Esophagus muscularis mucosa (tissue), 4 donors: ENCODE measurements at regions not wholly inside any gene's neighbourhood (a gene's known extent, or its start where the extent isn't known, plus 50 kb on each side); places are given as distances from the start of the nearest gene placed in this dataset.

Experiments
- EP300 ChIP-seq: sonication (generic); formaldehyde crosslinking; IDR thresholded peaks from one replicate; pipeline ENCODE4 v1.6.1; 2017; ENCODE audit warnings: antibody characterized with exemption
- POLR2A ChIP-seq: fragments of 450-650 bp; IDR thresholded peaks from one replicate; pipeline ENCODE4 v1.6.1; 2017; ENCODE audit warnings: antibody characterized with exemption, moderate library complexity, mild to moderate bottlenecking, low read depth
- POLR2AphosphoS5 ChIP-seq, 2 donors: sonication (generic); formaldehyde crosslinking; IDR thresholded peaks; one replicate each; pipeline ENCODE4 v1.6.1; 2017; ENCODE audit warnings: antibody characterized with exemption in 2 of 2
- TF ChIP-seq, protein P1 (sequence below), 3 experiments: fragments of 200-600 bp in 2 of 3; fragments of 450-650 bp in 1 of 3; sonication (generic) in 2 of 3; IDR thresholded peaks; one replicate each; pipeline ENCODE4 v1.5.1; 2017 to 2019; ENCODE audit warnings: antibody characterized with exemption in 3 of 3, mild to moderate bottlenecking in 2 of 3, moderate library complexity in 1 of 3

DNA sequence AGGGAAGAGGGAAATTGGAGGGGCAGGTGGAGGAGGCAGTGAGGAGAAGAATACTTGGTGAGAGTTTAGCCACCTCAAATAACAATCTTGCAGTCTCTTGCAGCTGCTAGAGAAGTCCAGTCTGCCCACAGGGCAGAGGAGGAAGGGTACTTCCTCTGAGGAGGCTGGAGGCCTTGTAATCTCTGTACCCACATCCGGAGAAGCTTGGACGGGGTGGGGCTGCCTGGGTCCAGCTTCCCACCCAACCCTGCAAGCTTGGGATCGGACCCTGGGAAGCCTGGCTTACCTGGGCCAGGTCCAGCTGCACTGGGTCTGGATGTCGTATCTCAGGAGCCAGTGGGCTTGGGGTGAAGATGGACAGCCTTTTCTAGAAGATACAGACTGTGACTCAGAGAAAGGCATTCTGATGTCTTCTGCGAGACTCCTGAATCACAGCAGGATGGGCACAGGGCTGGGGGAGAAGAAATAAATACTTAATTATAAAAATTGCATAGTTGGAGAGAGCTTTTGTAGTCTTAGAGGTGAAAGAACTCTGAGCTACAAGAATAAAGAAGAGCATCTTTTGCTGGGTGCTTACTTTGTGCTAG is 111.8 kb upstream of the JUN start:
- TF ChIP-seq, protein P1, sequence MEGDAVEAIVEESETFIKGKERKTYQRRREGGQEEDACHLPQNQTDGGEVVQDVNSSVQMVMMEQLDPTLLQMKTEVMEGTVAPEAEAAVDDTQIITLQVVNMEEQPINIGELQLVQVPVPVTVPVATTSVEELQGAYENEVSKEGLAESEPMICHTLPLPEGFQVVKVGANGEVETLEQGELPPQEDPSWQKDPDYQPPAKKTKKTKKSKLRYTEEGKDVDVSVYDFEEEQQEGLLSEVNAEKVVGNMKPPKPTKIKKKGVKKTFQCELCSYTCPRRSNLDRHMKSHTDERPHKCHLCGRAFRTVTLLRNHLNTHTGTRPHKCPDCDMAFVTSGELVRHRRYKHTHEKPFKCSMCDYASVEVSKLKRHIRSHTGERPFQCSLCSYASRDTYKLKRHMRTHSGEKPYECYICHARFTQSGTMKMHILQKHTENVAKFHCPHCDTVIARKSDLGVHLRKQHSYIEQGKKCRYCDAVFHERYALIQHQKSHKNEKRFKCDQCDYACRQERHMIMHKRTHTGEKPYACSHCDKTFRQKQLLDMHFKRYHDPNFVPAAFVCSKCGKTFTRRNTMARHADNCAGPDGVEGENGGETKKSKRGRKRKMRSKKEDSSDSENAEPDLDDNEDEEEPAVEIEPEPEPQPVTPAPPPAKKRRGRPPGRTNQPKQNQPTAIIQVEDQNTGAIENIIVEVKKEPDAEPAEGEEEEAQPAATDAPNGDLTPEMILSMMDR (IDR thresholded peaks at IDR 0.05): no peak
- TF ChIP-seq POLR2A (no peak), POLR2AphosphoS5 (IDR thresholded peaks at IDR 0.05) (no peak), EP300 (no peak)
